D721Med (cell line): ENCODE measurements at regions not wholly inside any gene's neighbourhood (a gene's known extent, or its start where the extent isn't known, plus 50 kb on each side); places are given as distances from the start of the nearest gene placed in this dataset.
"Not testable (repeated sequence)": the region's sequence is repeated elsewhere in the genome, so short reads cannot be mapped to it uniquely, and the experiment has no call there.

Experiments
- DNase-seq: peaks from one replicate; pipeline ENCODE4 v3.0.0; 2011; ENCODE audit warnings: low spot score; ENCODE audit not compliant: insufficient read length
- FAIRE-seq: peaks from 2 replicates; lab custom pipeline; 2011; peaks lifted over from hg19 to GRCh38; lab: Jason Lieb, UNC
- TF ChIP-seq, protein P1 (sequence below): IDR thresholded peaks from 2 replicates; pipeline ENCODE4 v1.5.1; 2012; ENCODE audit warnings: mild to moderate bottlenecking, control low read depth; ENCODE audit not compliant: insufficient read depth; ENCODE audit errors: missing control alignments

DNA sequence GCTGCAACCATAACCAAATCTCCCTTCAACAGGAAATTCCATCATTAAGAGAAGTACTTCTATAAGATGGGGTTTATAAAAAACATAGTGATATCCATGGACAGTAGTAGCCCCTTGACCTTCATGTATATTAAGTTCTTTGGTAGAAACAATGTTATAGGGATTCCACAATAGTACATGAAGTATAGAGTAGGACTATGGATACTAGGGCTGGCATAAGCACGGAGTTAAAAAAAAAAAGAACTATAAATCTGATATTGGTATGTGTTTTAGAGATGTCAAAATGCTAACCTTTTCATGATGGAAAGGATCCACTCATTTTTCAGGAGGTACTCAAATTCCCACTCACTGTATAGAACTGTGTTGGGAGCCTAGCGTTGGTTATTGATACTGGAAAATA, 337.6 kb downstream of the FGF10 start:
- FAIRE-seq = no peak
- no peak for DNase-seq
- TF ChIP-seq, protein P1, sequence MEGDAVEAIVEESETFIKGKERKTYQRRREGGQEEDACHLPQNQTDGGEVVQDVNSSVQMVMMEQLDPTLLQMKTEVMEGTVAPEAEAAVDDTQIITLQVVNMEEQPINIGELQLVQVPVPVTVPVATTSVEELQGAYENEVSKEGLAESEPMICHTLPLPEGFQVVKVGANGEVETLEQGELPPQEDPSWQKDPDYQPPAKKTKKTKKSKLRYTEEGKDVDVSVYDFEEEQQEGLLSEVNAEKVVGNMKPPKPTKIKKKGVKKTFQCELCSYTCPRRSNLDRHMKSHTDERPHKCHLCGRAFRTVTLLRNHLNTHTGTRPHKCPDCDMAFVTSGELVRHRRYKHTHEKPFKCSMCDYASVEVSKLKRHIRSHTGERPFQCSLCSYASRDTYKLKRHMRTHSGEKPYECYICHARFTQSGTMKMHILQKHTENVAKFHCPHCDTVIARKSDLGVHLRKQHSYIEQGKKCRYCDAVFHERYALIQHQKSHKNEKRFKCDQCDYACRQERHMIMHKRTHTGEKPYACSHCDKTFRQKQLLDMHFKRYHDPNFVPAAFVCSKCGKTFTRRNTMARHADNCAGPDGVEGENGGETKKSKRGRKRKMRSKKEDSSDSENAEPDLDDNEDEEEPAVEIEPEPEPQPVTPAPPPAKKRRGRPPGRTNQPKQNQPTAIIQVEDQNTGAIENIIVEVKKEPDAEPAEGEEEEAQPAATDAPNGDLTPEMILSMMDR = no peak

DNA sequence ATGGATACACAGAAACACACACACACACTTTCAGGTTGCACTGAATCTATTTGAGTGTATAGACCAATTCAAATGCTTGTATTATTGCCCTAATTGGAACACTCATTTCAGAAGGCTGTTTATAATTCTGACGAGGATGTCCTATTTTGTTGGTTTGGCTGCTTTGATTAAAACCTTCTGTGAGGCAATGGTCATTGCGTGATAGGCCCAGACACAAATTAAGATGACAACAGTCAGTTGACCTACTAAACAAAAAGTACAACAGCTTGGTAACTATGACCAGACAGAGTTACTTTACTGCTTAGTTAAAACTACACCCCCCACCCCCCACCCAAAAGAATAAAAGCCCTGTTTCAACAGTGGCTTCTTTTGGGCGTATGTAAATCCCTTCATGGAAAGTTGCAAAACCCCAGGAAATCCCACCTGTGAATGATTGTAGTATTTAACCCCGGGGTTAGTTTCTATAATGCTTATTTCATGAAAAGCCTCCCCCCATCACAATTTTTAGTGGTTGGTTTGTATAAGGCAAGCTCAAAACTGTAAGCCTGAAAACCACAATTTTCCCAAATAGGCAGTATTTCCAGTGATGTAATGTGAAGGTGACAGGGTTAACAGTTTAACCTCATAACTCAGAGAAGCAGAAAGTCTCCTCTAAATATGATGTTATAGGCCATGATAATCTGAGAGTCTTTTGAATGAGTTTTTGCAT, 340.8 kb downstream of the FGF10 start:
- TF ChIP-seq, protein P1 = no peak
- no peak for FAIRE-seq
- DNase-seq = no peak

DNA sequence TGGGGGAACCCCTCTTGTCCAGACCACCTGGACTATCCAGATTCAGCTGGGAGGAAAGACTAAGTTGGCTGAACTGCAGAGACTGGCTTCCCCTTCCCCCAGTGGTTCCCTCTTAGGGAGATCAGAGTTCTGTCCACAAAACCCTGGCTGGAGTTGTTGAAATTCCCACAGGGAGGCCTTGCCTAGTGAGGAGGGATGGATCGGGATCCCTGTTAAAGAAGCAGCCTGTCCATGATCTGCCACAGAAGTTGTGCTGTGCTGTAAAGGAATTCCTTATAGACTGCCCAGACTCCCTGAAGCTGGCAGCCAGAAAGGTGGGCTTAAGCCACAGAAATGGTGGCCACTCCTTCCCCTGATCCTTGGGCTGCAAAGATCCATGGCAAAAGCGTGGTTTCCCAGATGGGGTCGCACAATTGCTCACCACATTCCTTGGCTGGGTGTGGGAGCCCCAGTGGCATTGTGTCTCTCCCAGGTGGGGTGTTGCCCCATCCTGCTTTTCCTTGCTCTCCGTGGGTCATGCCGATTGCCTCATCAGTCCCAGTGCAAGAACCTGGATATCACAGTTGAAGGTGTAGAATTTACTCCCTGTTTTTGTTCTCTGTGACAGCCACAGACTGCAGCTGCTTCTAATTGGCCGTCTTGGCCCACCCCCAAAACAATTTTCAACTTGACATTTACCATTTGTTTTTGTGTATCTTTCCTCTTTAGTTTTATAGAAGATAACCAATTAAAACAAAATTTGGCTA, 342.4 kb downstream of the FGF10 start:
- no peak for DNase-seq
- no peak for FAIRE-seq
- TF ChIP-seq, protein P1 = no peak

GRCh38 chr5:44044549-44044948, 344.7 kb downstream of the FGF10 start:
- DNase-seq, FAIRE-seq: not testable (repeated sequence)

DNA sequence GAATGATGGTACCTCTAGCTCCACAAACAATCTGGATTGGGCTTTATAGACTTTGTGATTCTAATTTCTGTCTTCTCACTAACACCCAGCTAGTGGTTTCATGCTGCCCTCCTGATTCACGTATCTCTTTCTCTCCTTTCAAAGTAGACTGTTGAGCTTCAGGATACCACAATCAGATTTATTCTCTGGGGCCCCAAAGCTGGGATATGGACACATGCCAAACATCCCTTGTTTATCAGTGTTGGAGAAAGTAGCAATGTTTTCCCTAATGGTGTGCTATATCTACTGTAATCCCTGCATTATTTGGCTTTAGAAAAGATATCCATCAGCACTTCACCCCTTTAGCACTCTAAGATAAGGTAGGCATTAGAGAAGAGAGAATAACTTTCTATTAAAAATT, 361.0 kb downstream of the FGF10 start:
- TF ChIP-seq, protein P1 = no peak
- DNase-seq = no peak
- FAIRE-seq = no peak

DNA sequence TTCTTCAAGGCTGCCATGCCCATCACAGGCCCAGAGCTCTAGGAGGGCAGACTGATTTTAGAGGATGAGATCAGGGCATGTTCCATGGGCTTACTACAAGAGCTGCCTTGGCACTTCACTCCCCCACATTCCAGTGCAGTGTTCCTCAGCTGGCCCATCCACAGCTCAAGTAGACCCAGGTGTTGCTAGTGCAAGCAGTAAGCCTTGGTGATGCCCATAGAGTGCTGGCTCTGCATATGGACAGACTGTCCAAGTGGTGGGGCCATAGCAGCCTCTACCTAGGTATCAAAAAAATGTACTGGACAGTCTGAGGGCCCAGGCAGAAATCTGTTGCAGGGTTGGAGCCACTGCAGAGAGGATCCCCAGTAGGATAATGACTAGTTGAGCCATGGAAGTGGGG, 366.6 kb downstream of the FGF10 start:
- no peak for FAIRE-seq
- no peak for DNase-seq
- TF ChIP-seq, protein P1 = no peak

GRCh38 chr5:44011518-44011917, 377.7 kb downstream of the FGF10 start:
- TF ChIP-seq, protein P1 = no peak
- FAIRE-seq (no peak), DNase-seq (no peak)
